ENCODE measurements at regions not wholly inside any gene's neighbourhood (a gene's known extent, or its start where the extent isn't known, plus 50 kb on each side); places are given as distances from the start of the nearest gene placed in this dataset.

DNA sequence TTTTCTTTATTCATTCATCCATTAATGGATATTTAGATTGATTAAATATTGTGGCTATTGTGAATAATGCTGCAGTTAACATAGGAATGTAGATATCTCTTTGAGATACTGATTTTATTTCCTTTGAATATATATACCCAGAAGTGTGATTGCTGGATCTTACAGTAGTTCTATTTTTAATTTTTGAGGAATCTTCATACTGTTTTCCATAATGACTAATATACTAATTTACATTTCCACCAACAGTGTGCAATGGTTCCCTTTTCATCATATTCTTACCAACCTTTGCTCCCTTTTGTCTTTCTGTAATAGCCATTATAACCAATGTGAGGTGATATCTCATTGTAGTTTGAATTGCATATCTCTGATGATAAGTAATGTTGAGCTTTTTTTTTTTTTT lies 106.3 kb downstream of the OTOL1 start:
- no peak for TF ChIP-seq EP300 (IDR thresholded peaks at IDR 0.05)
- TF ChIP-seq, protein P1, sequence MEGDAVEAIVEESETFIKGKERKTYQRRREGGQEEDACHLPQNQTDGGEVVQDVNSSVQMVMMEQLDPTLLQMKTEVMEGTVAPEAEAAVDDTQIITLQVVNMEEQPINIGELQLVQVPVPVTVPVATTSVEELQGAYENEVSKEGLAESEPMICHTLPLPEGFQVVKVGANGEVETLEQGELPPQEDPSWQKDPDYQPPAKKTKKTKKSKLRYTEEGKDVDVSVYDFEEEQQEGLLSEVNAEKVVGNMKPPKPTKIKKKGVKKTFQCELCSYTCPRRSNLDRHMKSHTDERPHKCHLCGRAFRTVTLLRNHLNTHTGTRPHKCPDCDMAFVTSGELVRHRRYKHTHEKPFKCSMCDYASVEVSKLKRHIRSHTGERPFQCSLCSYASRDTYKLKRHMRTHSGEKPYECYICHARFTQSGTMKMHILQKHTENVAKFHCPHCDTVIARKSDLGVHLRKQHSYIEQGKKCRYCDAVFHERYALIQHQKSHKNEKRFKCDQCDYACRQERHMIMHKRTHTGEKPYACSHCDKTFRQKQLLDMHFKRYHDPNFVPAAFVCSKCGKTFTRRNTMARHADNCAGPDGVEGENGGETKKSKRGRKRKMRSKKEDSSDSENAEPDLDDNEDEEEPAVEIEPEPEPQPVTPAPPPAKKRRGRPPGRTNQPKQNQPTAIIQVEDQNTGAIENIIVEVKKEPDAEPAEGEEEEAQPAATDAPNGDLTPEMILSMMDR (IDR thresholded peaks at IDR 0.05) = no peak
- no peak for TF ChIP-seq POLR2AphosphoS5 (IDR thresholded peaks at IDR 0.05)

Data from upper lobe of left lung (tissue), 4 donors.